Activated B cell treated with CpG ODN at 0.5 μM for 24 hours (primary cell): ENCODE measurements at regions not wholly inside any gene's neighbourhood (a gene's known extent, or its start where the extent isn't known, plus 50 kb on each side); places are given as distances from the start of the nearest gene placed in this dataset.
A peak's percentile ranks its signal among the peaks of the same experiment; 100 is the strongest.

ENCODE experiments used
- ATAC-seq: fragments of 200-7000 bp; cut with Tn5 transposase; one replicate; pipeline ENCODE4 v1.10.0; 2021; ENCODE audit warnings: low read depth, mild to moderate bottlenecking, moderate library complexity
- CTCF ChIA-PET: fragments of 350-600 bp; sonication (Branson Sonifier 250); formaldehyde crosslinking; loops from one replicate; lab custom pipeline; 2021; ENCODE audit warnings: antibody characterized with exemption; lab: Charles Lee
- POLR2A ChIA-PET: fragments of 350-600 bp; sonication (Branson Sonifier 250); formaldehyde crosslinking; loops from one replicate; lab custom pipeline; 2021; ENCODE audit warnings: antibody characterized with exemption; lab: Charles Lee
- DNase-seq: peaks from one replicate; pipeline ENCODE4 v3.0.0; 2022
- H3K27ac Mint-ChIP-seq: one replicate; pipeline ENCODE4 v1.8.0; 2020; ENCODE audit warnings: mixed read lengths
- H3K27me3 Mint-ChIP-seq: one replicate; pipeline ENCODE4 v1.8.0; 2021; ENCODE audit warnings: mixed read lengths
- H3K36me3 Mint-ChIP-seq: one replicate; pipeline ENCODE4 v1.8.0; 2021; ENCODE audit warnings: low read depth, mixed read lengths
- H3K4me1 Mint-ChIP-seq: one replicate; pipeline ENCODE4 v1.8.0; 2021; ENCODE audit warnings: mixed read lengths
- H3K4me3 Mint-ChIP-seq: one replicate; pipeline ENCODE4 v1.8.0; 2020; ENCODE audit warnings: mild to moderate bottlenecking, mixed read lengths
- H3K9me3 Mint-ChIP-seq: one replicate; pipeline ENCODE4 v1.8.0; 2020; ENCODE audit warnings: mixed read lengths
- intact Hi-C: fragments of 100-400 bp; cut with micrococcal nuclease; formaldehyde crosslinking; loops from one replicate; pipeline ENCODE4 v1.15.1; 2024
- TF ChIP-seq, protein P1 (sequence below): fragments of 200-600 bp; IDR thresholded peaks from one replicate; pipeline ENCODE4 v1.8.0; 2022; ENCODE audit warnings: antibody characterized with exemption, mild to moderate bottlenecking

DNA sequence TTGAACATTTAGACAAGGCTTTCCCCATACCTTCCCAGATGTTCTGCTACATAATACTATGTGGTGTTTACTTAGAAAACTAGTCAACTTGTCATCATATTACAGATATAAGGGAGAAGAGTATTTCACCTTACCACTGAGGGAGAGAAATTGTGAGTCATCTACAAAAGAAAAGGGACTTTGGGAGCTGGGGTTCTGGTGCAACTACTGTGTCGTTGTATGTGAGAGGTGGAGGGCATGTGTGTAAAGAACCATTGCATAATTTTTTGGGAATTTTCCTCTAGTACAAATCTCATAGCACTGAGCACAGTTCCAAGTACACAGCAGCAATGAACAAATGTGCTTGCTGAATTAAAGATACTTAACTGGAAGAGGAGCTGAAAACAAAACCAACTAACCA lies 665.6 kb downstream of the DHX35 start:
- POLR2A ChIA-PET = no interaction called here
- Mint-ChIP-seq H3K27me3 (peaks cover 1% of the 10 kb centered on the region), H3K4me1 (peaks cover 2% of the 10 kb centered on the region), H3K4me3 (no peak overlapping the region), H3K36me3 (no peaks in the 10 kb centered on the region), H3K27ac (no peak overlapping the region), H3K9me3 (peaks cover 2% of the 10 kb centered on the region)
- DNase-seq = no peak
- CTCF ChIA-PET = no interaction called here
- no peak for ATAC-seq
- intact Hi-C loops = no loop called here
- TF ChIP-seq, protein P1, sequence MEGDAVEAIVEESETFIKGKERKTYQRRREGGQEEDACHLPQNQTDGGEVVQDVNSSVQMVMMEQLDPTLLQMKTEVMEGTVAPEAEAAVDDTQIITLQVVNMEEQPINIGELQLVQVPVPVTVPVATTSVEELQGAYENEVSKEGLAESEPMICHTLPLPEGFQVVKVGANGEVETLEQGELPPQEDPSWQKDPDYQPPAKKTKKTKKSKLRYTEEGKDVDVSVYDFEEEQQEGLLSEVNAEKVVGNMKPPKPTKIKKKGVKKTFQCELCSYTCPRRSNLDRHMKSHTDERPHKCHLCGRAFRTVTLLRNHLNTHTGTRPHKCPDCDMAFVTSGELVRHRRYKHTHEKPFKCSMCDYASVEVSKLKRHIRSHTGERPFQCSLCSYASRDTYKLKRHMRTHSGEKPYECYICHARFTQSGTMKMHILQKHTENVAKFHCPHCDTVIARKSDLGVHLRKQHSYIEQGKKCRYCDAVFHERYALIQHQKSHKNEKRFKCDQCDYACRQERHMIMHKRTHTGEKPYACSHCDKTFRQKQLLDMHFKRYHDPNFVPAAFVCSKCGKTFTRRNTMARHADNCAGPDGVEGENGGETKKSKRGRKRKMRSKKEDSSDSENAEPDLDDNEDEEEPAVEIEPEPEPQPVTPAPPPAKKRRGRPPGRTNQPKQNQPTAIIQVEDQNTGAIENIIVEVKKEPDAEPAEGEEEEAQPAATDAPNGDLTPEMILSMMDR = no peak

DNA sequence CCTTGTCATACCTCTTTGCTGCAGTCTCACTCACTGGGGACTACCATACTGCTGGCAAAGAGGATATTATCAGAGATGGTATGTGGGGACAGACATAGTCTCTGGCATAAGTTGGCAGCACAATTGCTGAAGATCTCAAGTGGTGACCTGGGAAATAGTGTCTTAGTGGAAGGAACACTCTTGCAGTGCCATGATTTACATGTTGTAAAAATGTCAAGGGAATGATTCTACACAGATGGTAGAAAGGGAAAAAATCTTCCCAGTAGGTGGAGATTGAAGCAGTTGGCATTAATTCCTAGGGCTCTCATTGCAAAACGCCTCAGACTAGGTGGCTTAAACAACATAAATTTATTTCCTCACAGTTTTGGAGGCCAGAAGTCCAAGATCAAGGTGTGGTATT lies 662.2 kb downstream of the DHX35 start:
- H3K27ac Mint-ChIP-seq = no peak overlapping the region
- H3K27me3 Mint-ChIP-seq = peaks cover 1% of the 10 kb centered on the region
- H3K4me1 Mint-ChIP-seq = peaks cover 2% of the 10 kb centered on the region
- H3K9me3 Mint-ChIP-seq = peaks cover 2% of the 10 kb centered on the region
- CTCF ChIA-PET = no interaction called here
- H3K36me3 Mint-ChIP-seq = no peaks in the 10 kb centered on the region
- TF ChIP-seq, protein P1 = no peak
- H3K4me3 Mint-ChIP-seq = no peak overlapping the region
- intact Hi-C loops = no loop called here
- DNase-seq = no peak
- POLR2A ChIA-PET = no interaction called here
- ATAC-seq = no peak

DNA sequence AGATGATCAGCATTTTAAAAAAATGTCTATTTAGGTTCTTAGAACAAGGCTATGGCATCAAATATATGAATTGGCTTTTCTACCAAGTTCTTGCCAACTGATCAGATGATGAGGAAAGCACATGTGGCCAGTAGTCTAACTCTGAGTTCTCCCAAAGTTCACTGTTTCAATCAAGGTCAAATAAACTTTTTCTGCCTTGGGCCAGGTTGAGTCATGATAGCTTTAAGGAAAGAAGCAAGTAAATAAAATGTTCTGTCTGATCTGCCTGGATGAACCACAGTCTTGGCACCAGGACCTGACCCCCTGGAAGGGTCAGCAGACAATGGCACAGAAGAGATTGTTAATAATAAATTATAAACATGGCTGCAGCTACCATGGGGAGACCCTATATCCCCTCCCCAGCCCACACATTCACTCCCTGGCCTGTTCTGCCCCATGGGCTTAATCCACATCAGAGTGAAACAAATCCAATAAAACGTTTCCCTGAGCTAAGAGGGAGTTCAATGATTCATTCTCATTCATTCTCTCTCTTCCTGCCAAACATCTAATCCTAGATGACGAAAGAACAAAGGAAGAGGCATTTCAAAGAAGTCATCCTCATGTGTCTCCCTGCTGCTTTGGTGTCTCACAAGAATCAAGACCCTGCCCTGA lies 661.6 kb downstream of the DHX35 start:
- Mint-ChIP-seq H3K27me3 (peaks cover 1% of the 10 kb centered on the region), H3K4me1 (peaks cover 2% of the 10 kb centered on the region), H3K4me3 (no peak overlapping the region), H3K27ac (no peak overlapping the region), H3K9me3 (peaks cover 2% of the 10 kb centered on the region), H3K36me3 (no peaks in the 10 kb centered on the region)
- POLR2A ChIA-PET = interaction anchor here (1.0 kb wide), 1 partner anchor 206 kb away, joined by 3 read pairs; no protein-coding TSS in a partner anchor
- CTCF ChIA-PET = no interaction called here
- intact Hi-C loops = no loop called here
- ATAC-seq (no peak), DNase-seq (no peak)
- TF ChIP-seq, protein P1 = no peak

DNA sequence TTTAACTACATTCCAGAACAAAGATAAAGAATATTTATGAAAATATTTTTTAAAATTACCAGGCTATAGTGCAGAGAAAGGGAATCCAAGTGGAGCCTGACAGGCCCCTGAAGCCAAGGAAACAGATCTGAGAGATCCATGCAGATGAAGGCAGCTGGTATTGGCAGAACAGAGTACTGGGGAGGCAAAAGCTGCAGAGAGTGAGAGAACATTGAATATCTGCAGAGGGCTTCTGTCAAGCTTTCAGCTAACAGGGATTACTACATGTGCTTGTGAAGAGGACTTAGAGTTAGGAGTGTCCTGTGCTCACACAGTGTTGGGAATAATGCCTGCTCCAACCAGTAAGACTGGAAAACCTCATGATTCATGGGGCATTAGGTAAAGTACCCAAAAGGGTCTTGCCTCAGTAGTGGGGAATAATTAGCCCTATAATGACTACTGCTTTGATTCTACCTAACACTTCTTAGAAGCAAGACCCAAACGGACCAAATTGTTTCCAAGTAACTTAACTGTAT lies 657.2 kb downstream of the DHX35 start:
- H3K9me3 Mint-ChIP-seq = peaks cover 2% of the 10 kb centered on the region
- ATAC-seq = no peak
- intact Hi-C loops = no loop called here

DNA sequence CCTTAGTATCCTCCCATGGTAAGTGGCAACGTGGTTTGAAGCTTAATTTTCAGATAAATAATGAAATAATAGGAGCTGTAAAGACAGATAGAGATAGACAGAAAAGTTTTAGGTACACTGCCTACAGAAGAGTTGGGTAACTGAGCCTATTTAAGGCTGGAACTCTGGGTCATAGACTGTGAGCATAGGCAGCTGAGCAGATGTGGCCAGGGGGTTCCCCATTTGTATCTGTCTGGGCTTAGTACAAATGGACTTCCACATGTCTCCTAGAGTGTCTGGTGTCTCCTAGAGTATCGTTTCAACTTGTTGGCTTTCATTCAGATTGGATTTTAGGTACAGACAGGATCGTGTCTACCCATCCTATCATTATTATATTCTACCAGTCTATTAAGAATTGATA lies 649.8 kb downstream of the DHX35 start:
- H3K27me3 Mint-ChIP-seq = no peaks in the 10 kb centered on the region
- POLR2A ChIA-PET = interaction anchor here (0.5 kb wide), 1 partner anchor 328 kb away, joined by 3 read pairs; no protein-coding TSS in a partner anchor

More for the DNA sequence above, 657.2 kb downstream of the DHX35 start:
- Mint-ChIP-seq H3K36me3 (no peaks in the 10 kb centered on the region), H3K4me1 (peaks cover 2% of the 10 kb centered on the region), H3K27ac (no peak overlapping the region), H3K4me3 (no peak overlapping the region), H3K27me3 (no peaks in the 10 kb centered on the region)
- ChIA-PET CTCF (no interaction called here), POLR2A (no interaction called here)
- DNase-seq = no peak
- TF ChIP-seq, protein P1 = no peak

More for the DNA sequence above, 649.8 kb downstream of the DHX35 start:
- no peak overlapping the region for H3K4me3 Mint-ChIP-seq
- DNase-seq (no peak), ATAC-seq (peak; percentile 40)
- no peaks in the 10 kb centered on the region for H3K36me3 Mint-ChIP-seq
- TF ChIP-seq, protein P1 = no peak
- H3K9me3 Mint-ChIP-seq = peaks cover 3% of the 10 kb centered on the region
- intact Hi-C loops = no loop called here
- peaks cover 3% of the 10 kb centered on the region for H3K4me1 Mint-ChIP-seq
- no peak overlapping the region for H3K27ac Mint-ChIP-seq
- CTCF ChIA-PET = no interaction called here
